Peyer's patch (tissue), 4 donors: ENCODE measurements at regions not wholly inside any gene's neighbourhood (a gene's known extent, or its start where the extent isn't known, plus 50 kb on each side); places are given as distances from the start of the nearest gene placed in this dataset.

Experiments used
- DNase-seq, 3 donors: peaks; one replicate each; pipeline ENCODE4 v3.0.0-alpha.2; 2017 to 2019
- H3K27ac ChIP-seq, 4 donors: fragments of 200-600 bp; sonication (generic); one replicate each; pipeline ENCODE4 v1.5.1; 2016 to 2019
- H3K27me3 ChIP-seq, 2 donors: fragments of 200-600 bp; sonication (generic); one replicate each; pipeline ENCODE4 v1.5.1; 2019
- H3K36me3 ChIP-seq, 3 donors: fragments of 200-600 bp; sonication (generic); one replicate each; pipeline ENCODE4 v1.5.1; 2016 to 2019
- H3K4me1 ChIP-seq, 4 donors: fragments of 200-600 bp; sonication (generic); one replicate each; pipeline ENCODE4 v1.5.1; 2016 to 2019
- H3K4me3 ChIP-seq, 4 donors: fragments of 200-600 bp; sonication (generic); 1 replicate in 3 of 4; 2 replicates in 1 of 4; pipeline ENCODE4 v1.5.1; 2016 to 2019; ENCODE audit warnings: mild to moderate bottlenecking in 1 of 4
- H3K9me3 ChIP-seq, 4 donors: fragments of 200-600 bp; sonication (generic); one replicate each; pipeline ENCODE4 v1.5.1; 2016 to 2019; ENCODE audit warnings: mild to moderate bottlenecking in 1 of 4
- CTCF ChIP-seq, 6 experiments: fragments of 450-650 bp in 4 of 6; fragments of 200-600 bp in 2 of 6; sonication (generic) in 1 of 6; IDR thresholded peaks; one replicate each; pipeline ENCODE4 v1.5.1; 2017 to 2019; ENCODE audit warnings: antibody characterized with exemption in 6 of 6, mild to moderate bottlenecking in 3 of 6, moderate library complexity in 1 of 6
- POLR2A ChIP-seq, 2 donors: fragments of 450-650 bp; IDR thresholded peaks; one replicate each; pipeline ENCODE4 v1.5.1; 2017; ENCODE audit warnings: antibody characterized with exemption in 2 of 2, mild to moderate bottlenecking in 2 of 2, moderate library complexity in 2 of 2

- H3K4me1 ChIP-seq, result no peaks in the 10 kb centered on the region
- TF ChIP-seq POLR2A (IDR thresholded peaks at IDR 0.05) (no peak), CTCF (IDR thresholded peaks at IDR 0.05) (peak in 4 of 6 experiments; percentile 44 to 67 (median 60))
- H3K27me3 ChIP-seq, result no peaks in the 10 kb centered on the region
- H3K36me3 ChIP-seq, result no peaks in the 10 kb centered on the region
- no peak overlapping the region for H3K27ac ChIP-seq
- H3K4me3 ChIP-seq, result no peak overlapping the region
- no peak for DNase-seq
- H3K9me3 ChIP-seq, result no peaks in the 10 kb centered on the region
Measured at GRCh38 chr7:12490107-12490688, 80.3 kb upstream of the SCIN start.

- no peak overlapping the region for H3K27ac ChIP-seq
- H3K36me3 ChIP-seq, result no peaks in the 10 kb centered on the region
- no peak overlapping the region for H3K4me3 ChIP-seq
- TF ChIP-seq POLR2A (IDR thresholded peaks at IDR 0.05), result no peak
- no peak for TF ChIP-seq CTCF (IDR thresholded peaks at IDR 0.05)
- H3K9me3 ChIP-seq, result no peaks in the 10 kb centered on the region
- no peaks in the 10 kb centered on the region for H3K27me3 ChIP-seq
- H3K4me1 ChIP-seq, result no peaks in the 10 kb centered on the region
- no peak for DNase-seq
Measured at GRCh38 chr7:12490940-12491339, 79.6 kb upstream of the SCIN start.

GRCh38 chr7:12491526-12491925 is 79.0 kb upstream of the SCIN start:
- H3K4me3 ChIP-seq, result no peak overlapping the region
- no peaks in the 10 kb centered on the region for H3K4me1 ChIP-seq
- no peaks in the 10 kb centered on the region for H3K36me3 ChIP-seq
- H3K9me3 ChIP-seq, result no peaks in the 10 kb centered on the region
- H3K27ac ChIP-seq, result no peak overlapping the region
- H3K27me3 ChIP-seq, result no peaks in the 10 kb centered on the region
- DNase-seq, result no peak
- TF ChIP-seq CTCF (IDR thresholded peaks at IDR 0.05) (no peak), POLR2A (IDR thresholded peaks at IDR 0.05) (no peak)

- H3K27ac ChIP-seq, result no peak overlapping the region
- H3K36me3 ChIP-seq, result no peaks in the 10 kb centered on the region
- H3K27me3 ChIP-seq, result no peaks in the 10 kb centered on the region
- H3K4me1 ChIP-seq, result no peaks in the 10 kb centered on the region
- no peak for DNase-seq
- no peaks in the 10 kb centered on the region for H3K9me3 ChIP-seq
- TF ChIP-seq POLR2A (IDR thresholded peaks at IDR 0.05) (no peak), CTCF (IDR thresholded peaks at IDR 0.05) (no peak)
- no peak overlapping the region for H3K4me3 ChIP-seq
Measured at GRCh38 chr7:12493407-12493806, 77.1 kb upstream of the SCIN start.

GRCh38 chr7:12493863-12494686 is 76.4 kb upstream of the SCIN start:
- H3K9me3 ChIP-seq, result no peaks in the 10 kb centered on the region
- DNase-seq, result no peak
- no peak overlapping the region for H3K4me3 ChIP-seq
- no peaks in the 10 kb centered on the region for H3K4me1 ChIP-seq
- no peak for TF ChIP-seq CTCF (IDR thresholded peaks at IDR 0.05)
- no peak for TF ChIP-seq POLR2A (IDR thresholded peaks at IDR 0.05)
- H3K27ac ChIP-seq, result no peak overlapping the region
- H3K36me3 ChIP-seq, result no peaks in the 10 kb centered on the region
- no peaks in the 10 kb centered on the region for H3K27me3 ChIP-seq
